ENCODE measurements at regions not wholly inside any gene's neighbourhood (a gene's known extent, or its start where the extent isn't known, plus 50 kb on each side); places are given as distances from the start of the nearest gene placed in this dataset.

- TF ChIP-seq CTCF (IDR thresholded peaks at IDR 0.05; ENCODE audit: poor library complexity, severe bottlenecking) (no peak), POLR2AphosphoS5 (IDR thresholded peaks at IDR 0.05) (no peak), TAF1 (IDR thresholded peaks at IDR 0.05; ENCODE audit: low read depth) (no peak), SMC3 (conservative IDR thresholded peaks at IDR 0.05; ENCODE audit: poor library complexity) (no peak), RAD21 (conservative IDR thresholded peaks at IDR 0.05) (no peak)
Measured at GRCh38 chr14:86388216-86388615, 858.3 kb downstream of the FLRT2 start.
